GM23248 (cell line): ENCODE measurements at regions not wholly inside any gene's neighbourhood (a gene's known extent, or its start where the extent isn't known, plus 50 kb on each side); places are given as distances from the start of the nearest gene placed in this dataset.

Source experiments
- EZH2 ChIP-seq: fragments of 200-600 bp; sonication (generic); IDR thresholded peaks from 2 replicates; pipeline ENCODE4 v1.6.1; 2018; ENCODE audit warnings: antibody characterized with exemption, mild to moderate bottlenecking; ENCODE audit not compliant: insufficient read depth, poor library complexity, severe bottlenecking
- EZH2phosphoT487 ChIP-seq: fragments of 200-600 bp; sonication (generic); IDR thresholded peaks from 2 replicates; pipeline ENCODE4 v1.6.1; 2018; ENCODE audit warnings: antibody characterized with exemption, moderate library complexity, mild to moderate bottlenecking, low read depth; ENCODE audit not compliant: insufficient read depth

DNA sequence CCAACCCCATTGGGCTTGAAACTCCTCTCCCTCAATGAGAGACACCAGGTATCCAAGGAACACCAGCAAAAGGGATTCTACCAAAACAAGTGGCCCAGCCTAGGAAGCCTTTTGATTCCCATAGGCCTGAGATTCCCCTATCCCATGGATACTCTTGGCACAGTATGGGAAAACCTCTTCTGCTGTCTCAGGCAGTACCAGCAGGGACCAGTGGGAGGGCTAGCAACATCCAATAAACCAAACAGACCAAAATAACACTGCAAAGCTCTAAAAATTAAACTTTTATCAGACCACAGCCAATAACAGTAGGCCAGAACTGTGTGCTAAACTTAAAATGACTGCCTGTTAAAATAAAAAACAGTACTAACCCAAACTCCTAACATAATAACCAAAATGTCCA lies 153.9 kb upstream of the CES5A start:
- TF ChIP-seq EZH2phosphoT487 (no peak), EZH2 (no peak)
